Astrocyte (in vitro differentiated cells and primary cell): ENCODE measurements at regions not wholly inside any gene's neighbourhood (a gene's known extent, or its start where the extent isn't known, plus 50 kb on each side); places are given as distances from the start of the nearest gene placed in this dataset.

Experiments
- DNase-seq: peaks from one replicate; pipeline ENCODE4 v3.0.0-alpha.2; 2010; ENCODE audit warnings: low read depth
- FAIRE-seq: peaks from 2 replicates; lab custom pipeline; 2011; peaks lifted over from hg19 to GRCh38; lab: Jason Lieb, UNC
- H2AFZ ChIP-seq: 2 replicates; pipeline ENCODE4 v1.6.0; 2012; ENCODE audit warnings: low read depth, low read length, inconsistent platforms
- H3K27ac ChIP-seq: 2 replicates; pipeline ENCODE4 v1.5.1; 2011; ENCODE audit warnings: low read depth, low read length, inconsistent platforms
- H3K27me3 ChIP-seq: 2 replicates; pipeline ENCODE4 v1.6.0; 2011; ENCODE audit warnings: low read length, inconsistent platforms; ENCODE audit not compliant: insufficient read depth
- H3K36me3 ChIP-seq: 2 replicates; pipeline ENCODE4 v1.5.1; 2011; ENCODE audit warnings: low read length, inconsistent platforms; ENCODE audit not compliant: insufficient read depth
- H3K4me1 ChIP-seq: 2 replicates; pipeline ENCODE4 v1.5.1; 2011; ENCODE audit warnings: low read length, inconsistent platforms; ENCODE audit not compliant: insufficient read depth
- H3K4me2 ChIP-seq: 2 replicates; pipeline ENCODE4 v1.6.0; 2012; ENCODE audit warnings: low read length, inconsistent platforms
- H3K4me3 ChIP-seq: 2 replicates; pipeline ENCODE4 v1.5.1; 2011; ENCODE audit warnings: low read depth, mild to moderate bottlenecking, low read length, inconsistent platforms; ENCODE audit not compliant: insufficient read depth
- H3K79me2 ChIP-seq: 2 replicates; pipeline ENCODE4 v1.6.0; 2012; ENCODE audit warnings: mild to moderate bottlenecking, low read length, inconsistent platforms; ENCODE audit not compliant: insufficient read depth
- H3K9ac ChIP-seq: 2 replicates; pipeline ENCODE4 v1.6.0; 2012; ENCODE audit warnings: mild to moderate bottlenecking, low read length, inconsistent platforms
- H3K9me3 ChIP-seq: 2 replicates; pipeline ENCODE4 v1.5.1; 2012; ENCODE audit warnings: low read depth, mild to moderate bottlenecking, low read length, inconsistent platforms; ENCODE audit not compliant: insufficient read depth
- H4K20me1 ChIP-seq: 2 replicates; pipeline ENCODE4 v1.6.0; 2012; ENCODE audit warnings: low read length, inconsistent platforms; ENCODE audit not compliant: insufficient read depth
- H3K27ac Mint-ChIP-seq: one replicate; pipeline ENCODE4 v1.8.0; 2021; ENCODE audit warnings: mild to moderate bottlenecking, mixed read lengths; ENCODE audit not compliant: unreplicated experiment
- H3K27me3 Mint-ChIP-seq: one replicate; pipeline ENCODE4 v1.8.0; 2021; ENCODE audit warnings: low read depth, mixed read lengths; ENCODE audit not compliant: unreplicated experiment
- H3K36me3 Mint-ChIP-seq: one replicate; pipeline ENCODE4 v1.8.0; 2021; ENCODE audit warnings: low read depth, mixed read lengths; ENCODE audit not compliant: unreplicated experiment
- H3K4me1 Mint-ChIP-seq: one replicate; pipeline ENCODE4 v1.8.0; 2021; ENCODE audit warnings: low read depth, mixed read lengths; ENCODE audit not compliant: unreplicated experiment
- H3K4me3 Mint-ChIP-seq: one replicate; pipeline ENCODE4 v1.8.0; 2021; ENCODE audit warnings: mild to moderate bottlenecking, moderate library complexity, mixed read lengths; ENCODE audit not compliant: unreplicated experiment
- H3K9me3 Mint-ChIP-seq: one replicate; pipeline ENCODE4 v1.8.0; 2021; ENCODE audit warnings: mild to moderate bottlenecking, mixed read lengths; ENCODE audit not compliant: unreplicated experiment
- EZH2 ChIP-seq: IDR thresholded peaks from 2 replicates; pipeline ENCODE4 v1.6.1; 2012; ENCODE audit warnings: mild to moderate bottlenecking, low read length, inconsistent platforms; ENCODE audit not compliant: insufficient read depth
- TF ChIP-seq, protein P1 (sequence below): IDR thresholded peaks from 2 replicates; pipeline ENCODE4 v1.5.1; 2011; ENCODE audit warnings: low read depth, mild to moderate bottlenecking, inconsistent platforms, low read length, moderate library complexity; ENCODE audit not compliant: insufficient read depth

- H3K9me3 Mint-ChIP-seq: peaks cover 3% of the 10 kb centered on the region
Observed at GRCh38 chr1:114259511-114260160, 106.0 kb upstream of the SYT6 start.

GRCh38 chr1:114258633-114259032 is 105.0 kb upstream of the SYT6 start:
- Mint-ChIP-seq H3K9me3 (peaks cover 3% of the 10 kb centered on the region), H3K4me3 (no peak overlapping the region), H3K27me3 (peaks cover 16% of the 10 kb centered on the region), H3K4me1 (no peaks in the 10 kb centered on the region), H3K27ac (no peak overlapping the region), H3K36me3 (peaks cover 3% of the 10 kb centered on the region)
- Histone ChIP-seq H3K4me3 (no peak overlapping the region), H4K20me1 (no peaks in the 10 kb centered on the region), H3K9ac (no peak overlapping the region), H3K4me1 (no peaks in the 10 kb centered on the region), H3K27me3 (peaks cover 5% of the 10 kb centered on the region), H3K4me2 (no peak overlapping the region), H3K79me2 (no peaks in the 10 kb centered on the region), H2AFZ (no peak overlapping the region), H3K9me3 (peaks cover 2% of the 10 kb centered on the region), H3K27ac (no peak overlapping the region), H3K36me3 (no peaks in the 10 kb centered on the region)
- no peak for DNase-seq
- TF ChIP-seq, protein P1, sequence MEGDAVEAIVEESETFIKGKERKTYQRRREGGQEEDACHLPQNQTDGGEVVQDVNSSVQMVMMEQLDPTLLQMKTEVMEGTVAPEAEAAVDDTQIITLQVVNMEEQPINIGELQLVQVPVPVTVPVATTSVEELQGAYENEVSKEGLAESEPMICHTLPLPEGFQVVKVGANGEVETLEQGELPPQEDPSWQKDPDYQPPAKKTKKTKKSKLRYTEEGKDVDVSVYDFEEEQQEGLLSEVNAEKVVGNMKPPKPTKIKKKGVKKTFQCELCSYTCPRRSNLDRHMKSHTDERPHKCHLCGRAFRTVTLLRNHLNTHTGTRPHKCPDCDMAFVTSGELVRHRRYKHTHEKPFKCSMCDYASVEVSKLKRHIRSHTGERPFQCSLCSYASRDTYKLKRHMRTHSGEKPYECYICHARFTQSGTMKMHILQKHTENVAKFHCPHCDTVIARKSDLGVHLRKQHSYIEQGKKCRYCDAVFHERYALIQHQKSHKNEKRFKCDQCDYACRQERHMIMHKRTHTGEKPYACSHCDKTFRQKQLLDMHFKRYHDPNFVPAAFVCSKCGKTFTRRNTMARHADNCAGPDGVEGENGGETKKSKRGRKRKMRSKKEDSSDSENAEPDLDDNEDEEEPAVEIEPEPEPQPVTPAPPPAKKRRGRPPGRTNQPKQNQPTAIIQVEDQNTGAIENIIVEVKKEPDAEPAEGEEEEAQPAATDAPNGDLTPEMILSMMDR: no peak
- no peak for TF ChIP-seq EZH2
- no peak for FAIRE-seq

More at GRCh38 chr1:114259511-114260160, 106.0 kb upstream of the SYT6 start:
- Mint-ChIP-seq H3K4me1 (no peaks in the 10 kb centered on the region), H3K27ac (no peak overlapping the region), H3K4me3 (no peak overlapping the region), H3K27me3 (peaks cover 16% of the 10 kb centered on the region), H3K36me3 (peaks cover 3% of the 10 kb centered on the region)
- TF ChIP-seq, protein P1: no peak
- no peak for TF ChIP-seq EZH2
- Histone ChIP-seq H3K4me1 (no peaks in the 10 kb centered on the region), H3K9me3 (no peaks in the 10 kb centered on the region), H3K9ac (no peak overlapping the region), H3K27ac (no peak overlapping the region), H3K4me3 (no peak overlapping the region), H3K27me3 (peaks cover 5% of the 10 kb centered on the region), H3K4me2 (no peak overlapping the region), H3K79me2 (no peaks in the 10 kb centered on the region), H4K20me1 (no peaks in the 10 kb centered on the region), H2AFZ (no peak overlapping the region), H3K36me3 (no peaks in the 10 kb centered on the region)
- no peak for FAIRE-seq
- DNase-seq: no peak

DNA sequence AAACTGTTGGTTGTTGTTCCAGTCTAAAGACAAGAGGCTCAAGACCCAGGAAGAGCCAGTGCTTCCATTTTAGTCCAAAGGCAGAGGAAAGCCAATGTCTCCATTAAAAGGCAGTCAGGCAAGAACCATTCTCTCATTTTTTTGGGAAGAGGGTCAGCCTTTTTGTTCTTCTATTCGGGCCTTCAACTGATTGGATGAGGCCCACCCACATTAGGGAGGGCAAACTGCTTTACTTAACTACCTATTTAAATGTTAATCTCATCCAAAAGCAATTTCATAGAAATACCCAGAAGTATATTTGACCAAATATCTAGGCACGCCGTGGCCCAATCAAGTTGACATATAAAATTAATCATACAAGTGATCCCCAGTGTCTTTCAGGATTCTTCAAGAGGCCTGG is 104.4 kb upstream of the SYT6 start:
- peaks cover 3% of the 10 kb centered on the region for H3K36me3 Mint-ChIP-seq
- Histone ChIP-seq H2AFZ (no peak overlapping the region), H3K4me2 (no peak overlapping the region), H3K79me2 (no peaks in the 10 kb centered on the region), H3K36me3 (no peaks in the 10 kb centered on the region), H3K4me1 (no peaks in the 10 kb centered on the region), H3K4me3 (no peak overlapping the region), H3K9ac (no peak overlapping the region), H3K27ac (no peak overlapping the region), H4K20me1 (no peaks in the 10 kb centered on the region), H3K27me3 (peaks cover 3% of the 10 kb centered on the region), H3K9me3 (peaks cover 2% of the 10 kb centered on the region)
- H3K4me1 Mint-ChIP-seq: no peaks in the 10 kb centered on the region
- H3K4me3 Mint-ChIP-seq: no peak overlapping the region
- TF ChIP-seq EZH2: no peak
- TF ChIP-seq, protein P1: no peak
- FAIRE-seq: no peak
- no peak for DNase-seq
- no peak overlapping the region for H3K27ac Mint-ChIP-seq
- peaks cover 3% of the 10 kb centered on the region for H3K9me3 Mint-ChIP-seq
- peaks cover 16% of the 10 kb centered on the region for H3K27me3 Mint-ChIP-seq
